GM19324 (cell line): ENCODE measurements at regions not wholly inside any gene's neighbourhood (a gene's known extent, or its start where the extent isn't known, plus 50 kb on each side); places are given as distances from the start of the nearest gene placed in this dataset.

ENCODE experiments used
- ATAC-seq: cut with Tn5 transposase; IDR thresholded peaks from one replicate; pipeline ENCODE4 v1.9.1; 2021; ENCODE audit warnings: mild to moderate bottlenecking, moderate library complexity; ENCODE audit not compliant: unreplicated experiment, low FRiP score

DNA sequence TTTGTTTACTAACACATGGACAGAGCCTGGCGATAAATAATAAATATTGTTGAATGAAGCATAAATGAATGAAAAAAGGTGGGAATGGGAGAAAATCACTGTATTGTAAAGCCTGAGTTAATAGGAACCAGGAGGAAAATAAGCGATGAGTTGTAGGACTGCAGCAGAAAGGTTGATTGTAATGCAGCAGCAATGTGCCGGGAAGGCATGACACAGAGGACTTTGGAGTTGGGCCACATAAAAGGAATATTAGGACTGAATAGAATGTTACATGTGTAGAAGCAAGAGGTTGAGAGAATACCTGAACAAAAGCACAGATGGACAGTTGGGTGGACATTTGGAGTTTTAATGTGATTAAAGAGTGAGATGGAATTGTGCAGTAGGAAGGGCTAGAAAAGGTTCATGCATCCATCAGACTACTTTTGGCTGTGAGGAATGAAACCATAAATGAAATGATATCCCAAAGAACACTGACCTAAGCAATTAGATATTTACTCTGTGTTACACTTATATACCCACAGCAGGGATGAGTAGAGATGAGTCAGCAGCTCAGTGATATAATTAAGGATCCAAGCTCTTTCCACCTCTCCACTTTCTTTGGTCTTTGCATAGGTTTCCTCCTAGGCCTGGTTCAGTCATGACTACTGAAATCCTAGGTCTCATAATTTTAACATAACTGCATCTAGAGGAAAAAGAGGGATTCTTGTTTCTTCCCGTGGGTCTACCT, 55.4 kb downstream of the CCER1 start:
- ATAC-seq, result no peak

DNA sequence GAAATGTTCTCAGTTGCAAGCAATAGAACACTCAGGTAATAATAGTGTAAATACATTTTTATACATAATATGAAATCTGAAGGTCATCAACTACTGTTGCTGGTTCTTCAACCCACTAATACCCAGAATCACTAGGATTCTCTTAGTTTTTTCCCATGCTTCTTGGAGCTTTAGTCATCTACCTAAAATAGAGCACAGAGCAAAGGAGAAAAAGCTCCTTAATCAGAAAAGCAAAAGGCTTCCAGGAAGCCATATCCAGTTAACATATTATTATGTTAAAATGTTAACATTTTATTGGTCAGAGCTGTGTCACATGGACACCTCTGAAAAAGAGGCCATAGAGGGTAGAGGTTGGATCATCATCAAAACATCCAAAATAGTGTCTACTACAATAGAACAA, 57.0 kb downstream of the CCER1 start:
- no peak for ATAC-seq

DNA sequence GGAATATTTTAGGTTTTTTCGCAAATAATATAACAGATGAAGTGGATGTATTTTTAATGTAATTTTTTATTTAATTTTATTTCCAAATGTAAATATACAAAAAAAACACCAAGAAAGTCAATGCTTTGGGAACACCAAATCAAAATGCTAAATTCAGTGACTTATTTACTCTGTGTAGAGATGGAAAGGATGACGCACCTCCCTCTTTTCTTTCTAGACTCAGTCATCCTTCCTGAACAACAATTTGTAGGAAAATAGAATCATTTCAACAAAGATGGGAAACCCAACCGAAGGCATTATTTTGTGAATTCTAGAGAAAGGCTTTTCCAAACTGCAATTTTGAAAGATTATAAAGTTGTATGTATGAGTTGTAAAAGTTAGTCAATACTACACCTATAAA, 57.7 kb downstream of the CCER1 start:
- ATAC-seq, result no peak

DNA sequence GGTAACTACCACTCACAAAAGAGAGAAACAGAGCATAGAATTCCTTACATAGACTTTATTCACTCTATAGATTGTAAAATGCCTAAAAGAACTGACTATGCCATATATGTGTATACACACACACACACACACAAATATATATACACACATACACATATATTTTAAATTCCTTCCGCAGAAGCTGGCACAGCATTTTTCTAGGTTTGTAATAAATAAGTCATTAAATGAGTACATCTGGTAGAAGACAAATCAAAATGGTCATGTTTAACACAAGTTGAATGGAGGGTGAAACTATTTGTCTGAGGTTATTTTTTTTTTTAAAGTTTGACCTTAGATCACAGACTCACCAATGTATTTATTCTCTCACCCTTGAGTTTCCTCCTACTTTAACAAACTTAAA, 58.2 kb downstream of the CCER1 start:
- ATAC-seq, result no peak

DNA sequence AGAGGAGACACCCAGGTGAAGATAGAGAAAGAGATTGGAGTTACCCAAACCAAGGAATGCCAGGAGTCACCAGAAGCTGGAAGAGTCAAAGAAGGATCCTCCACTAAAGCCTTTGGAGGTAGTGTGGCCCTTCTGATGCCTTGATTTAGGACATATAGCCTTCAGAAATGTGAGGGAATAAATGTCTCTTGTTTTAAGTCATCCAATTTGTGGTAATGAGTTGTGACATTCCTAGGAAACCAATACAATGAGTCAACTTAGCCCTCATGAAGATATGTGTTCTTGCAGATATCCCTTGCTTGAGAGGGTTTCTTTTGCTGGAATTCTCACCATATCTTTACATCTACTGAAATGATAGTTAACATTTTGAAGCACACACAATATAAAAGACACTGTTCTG, 58.8 kb downstream of the CCER1 start:
- no peak for ATAC-seq

DNA sequence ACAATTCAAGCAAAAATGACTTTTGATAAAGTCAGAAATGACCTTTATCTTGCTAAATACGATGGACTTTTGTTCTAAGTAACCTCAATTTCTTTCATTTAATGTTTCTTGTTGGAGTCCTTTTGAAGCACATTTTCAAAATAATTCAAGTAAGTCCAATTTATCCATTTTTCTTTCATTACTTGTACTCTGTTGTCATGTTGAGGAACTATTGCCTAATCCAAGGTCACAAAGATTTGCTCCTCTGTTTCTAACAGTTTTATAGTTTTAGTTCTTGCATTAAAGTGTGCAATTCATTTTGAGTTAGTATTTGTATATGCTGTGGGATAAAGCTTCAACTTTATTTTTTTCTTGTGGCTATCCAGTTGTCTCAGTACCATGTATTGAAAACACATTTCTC, 66.7 kb downstream of the CCER1 start:
- ATAC-seq, result no peak

DNA sequence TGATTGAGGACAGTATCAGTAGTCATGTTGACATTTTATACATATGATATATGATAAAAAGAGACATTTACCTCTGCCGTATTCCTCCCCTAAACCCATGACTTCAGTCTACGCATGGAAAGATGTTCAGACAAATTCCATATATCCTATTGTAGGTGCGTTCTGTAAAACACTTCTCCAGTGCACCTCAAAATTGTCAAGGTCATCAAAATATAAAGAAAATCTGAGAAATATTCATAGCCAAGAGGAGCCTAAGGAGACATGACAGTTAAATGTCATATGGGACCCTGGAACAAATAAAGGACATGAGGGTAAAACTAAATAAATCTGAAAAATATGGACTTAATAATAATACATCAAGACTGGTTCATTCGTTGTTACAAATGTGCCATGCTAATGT, 71.5 kb downstream of the CCER1 start:
- no peak for ATAC-seq

DNA sequence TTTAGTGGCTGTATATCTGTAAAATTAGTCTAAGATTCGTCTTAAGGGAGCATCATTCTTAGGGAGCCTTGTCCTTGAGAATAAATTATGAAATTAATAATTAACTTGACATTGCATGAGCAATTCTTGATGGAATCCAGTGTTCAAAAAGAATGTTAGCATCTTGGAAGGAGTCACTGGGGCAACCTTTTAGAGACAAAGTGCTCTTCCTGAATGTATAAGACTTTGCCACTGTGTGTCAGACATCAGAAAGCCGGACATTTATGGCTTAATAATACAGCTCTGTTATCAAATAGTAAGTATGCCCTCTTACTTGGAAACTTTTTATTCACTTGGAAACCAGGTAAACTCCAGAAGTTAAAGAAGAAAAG, 83.3 kb downstream of the CCER1 start:
- ATAC-seq, result no peak

DNA sequence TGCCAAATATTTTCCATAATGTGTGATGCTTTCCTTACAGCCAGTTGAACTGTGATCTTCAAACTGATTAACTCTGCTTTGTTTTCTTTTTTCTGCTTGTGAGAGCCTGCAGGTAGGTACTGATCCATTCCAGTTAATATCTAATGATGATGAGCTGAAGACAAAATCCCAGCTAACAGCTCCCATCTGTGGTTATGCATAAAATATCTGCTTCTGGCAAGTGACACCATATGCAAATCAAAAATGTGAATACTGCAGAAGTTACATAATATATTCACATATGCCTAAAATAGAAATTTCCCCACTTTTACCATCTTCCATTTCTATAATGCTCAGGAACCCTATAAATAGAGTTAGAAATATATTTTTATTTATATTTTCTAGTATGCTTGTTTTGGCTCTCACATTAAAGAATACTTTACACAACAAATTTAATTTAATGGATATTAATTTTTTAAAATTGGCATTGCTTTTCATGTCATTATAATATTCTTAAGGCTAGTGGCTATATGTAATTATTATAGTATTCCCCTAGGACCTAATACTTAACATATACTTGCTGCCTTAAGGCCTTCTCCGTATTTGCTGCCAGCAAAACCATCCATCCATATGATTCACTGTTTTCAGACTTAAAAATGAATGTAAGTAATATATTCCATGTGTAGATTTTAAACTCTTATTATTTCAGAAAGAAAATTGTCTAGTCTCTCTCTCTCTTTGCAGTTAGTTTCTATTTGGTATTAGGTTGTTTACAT, 83.8 kb downstream of the CCER1 start:
- no peak for ATAC-seq

DNA sequence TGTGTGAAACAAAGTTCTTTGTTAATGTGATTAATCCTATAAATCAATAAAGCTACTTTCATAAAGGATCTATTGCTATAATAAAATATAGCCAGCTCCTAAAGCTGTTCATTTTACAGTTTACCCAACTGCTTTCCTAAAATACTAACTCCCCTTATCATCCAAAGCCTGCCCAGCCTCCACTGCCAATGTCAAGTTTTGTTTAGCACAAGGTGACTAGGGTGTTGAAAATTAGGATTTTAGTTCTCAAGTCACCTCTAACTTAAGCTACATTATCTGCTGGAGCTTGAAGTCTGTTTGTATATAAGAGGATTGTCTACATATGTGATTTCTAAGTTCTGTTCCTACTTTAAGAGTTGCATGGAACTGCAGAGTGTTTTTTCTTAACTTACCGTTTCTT, 86.3 kb downstream of the CCER1 start:
- ATAC-seq, result no peak

DNA sequence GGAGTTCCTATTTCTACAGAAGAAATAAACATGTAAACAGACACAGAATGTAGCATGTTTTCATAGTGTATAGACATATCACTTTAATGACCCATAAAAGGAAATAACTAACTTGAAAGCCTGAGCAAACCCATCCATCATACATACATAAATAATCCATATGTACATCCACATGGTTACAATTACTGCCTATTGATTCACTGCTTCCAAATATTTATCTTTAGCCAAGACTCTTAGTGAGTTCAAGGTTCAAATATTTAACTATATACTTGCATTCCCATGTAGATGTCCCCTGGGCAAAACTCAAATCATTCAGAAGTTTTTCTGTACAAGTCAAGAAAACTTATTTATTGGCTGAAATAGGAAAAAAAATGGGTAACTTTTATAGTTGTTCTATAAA, 95.4 kb downstream of the CCER1 start:
- ATAC-seq, result no peak

DNA sequence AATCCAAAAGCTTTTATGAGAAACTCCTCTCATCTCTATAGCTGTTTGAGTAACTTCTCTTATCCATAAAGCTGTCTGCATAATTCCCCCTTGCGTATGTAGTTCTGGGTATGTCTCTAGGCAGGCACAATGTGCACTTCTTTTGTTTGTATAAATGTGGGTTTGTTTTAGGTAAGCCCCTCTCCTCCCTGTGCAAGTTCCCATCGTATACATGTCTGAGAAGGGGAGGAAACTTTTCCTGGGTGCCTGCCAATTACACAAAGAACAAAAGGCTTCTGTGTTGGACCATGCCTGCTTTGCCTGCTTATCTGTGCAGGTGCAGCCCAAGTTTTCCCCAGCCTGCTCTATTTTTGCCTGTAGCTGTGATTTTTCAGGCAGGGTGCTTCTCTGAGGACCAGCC, 96.7 kb downstream of the CCER1 start:
- no peak for ATAC-seq

DNA sequence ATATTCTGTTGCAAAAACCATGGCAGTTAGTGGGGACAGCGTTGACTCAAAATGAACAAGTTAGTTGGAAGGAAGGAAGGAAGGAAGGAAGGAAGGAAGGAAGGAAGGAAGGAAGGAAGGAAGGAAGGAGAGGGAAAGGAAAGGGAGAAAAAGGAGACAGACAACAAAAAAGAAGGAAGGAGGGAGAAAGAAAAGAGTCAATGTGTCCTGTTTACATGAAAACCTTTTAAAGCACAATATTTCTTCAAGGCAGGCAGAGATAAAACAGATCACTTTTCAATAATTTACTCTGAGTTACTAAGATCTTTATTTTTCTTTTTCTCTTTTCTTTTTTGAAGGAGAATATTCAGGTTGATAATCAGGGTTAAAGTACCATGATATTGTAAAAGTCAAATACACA, 99.4 kb downstream of the CCER1 start:
- ATAC-seq, result no peak

DNA sequence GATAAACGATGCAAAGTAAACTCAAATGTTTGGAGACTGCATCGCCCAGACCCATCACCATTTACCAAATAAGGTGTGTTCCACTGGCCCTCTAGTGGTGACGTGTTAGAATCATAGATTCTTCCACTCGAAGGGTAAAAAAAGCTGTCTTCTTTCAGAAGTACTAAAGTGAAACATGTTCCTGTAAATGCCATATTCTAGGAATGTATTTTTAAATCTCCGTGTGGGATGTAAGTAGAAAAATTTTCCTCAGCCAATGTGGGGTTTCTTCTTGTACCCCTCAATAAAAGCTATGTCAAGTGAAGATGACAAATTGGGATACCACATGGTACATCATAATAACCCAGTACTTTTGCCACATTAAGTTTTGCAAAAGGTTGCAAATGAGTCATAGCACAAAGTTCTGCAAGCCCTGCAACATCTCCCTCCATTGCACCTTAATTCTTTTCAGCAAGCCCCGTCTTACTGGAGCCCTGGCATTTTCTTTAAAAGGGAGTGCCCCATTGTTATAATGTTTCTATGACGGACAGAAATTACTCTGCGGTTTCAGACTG, 100.8 kb downstream of the CCER1 start:
- ATAC-seq, result no peak

DNA sequence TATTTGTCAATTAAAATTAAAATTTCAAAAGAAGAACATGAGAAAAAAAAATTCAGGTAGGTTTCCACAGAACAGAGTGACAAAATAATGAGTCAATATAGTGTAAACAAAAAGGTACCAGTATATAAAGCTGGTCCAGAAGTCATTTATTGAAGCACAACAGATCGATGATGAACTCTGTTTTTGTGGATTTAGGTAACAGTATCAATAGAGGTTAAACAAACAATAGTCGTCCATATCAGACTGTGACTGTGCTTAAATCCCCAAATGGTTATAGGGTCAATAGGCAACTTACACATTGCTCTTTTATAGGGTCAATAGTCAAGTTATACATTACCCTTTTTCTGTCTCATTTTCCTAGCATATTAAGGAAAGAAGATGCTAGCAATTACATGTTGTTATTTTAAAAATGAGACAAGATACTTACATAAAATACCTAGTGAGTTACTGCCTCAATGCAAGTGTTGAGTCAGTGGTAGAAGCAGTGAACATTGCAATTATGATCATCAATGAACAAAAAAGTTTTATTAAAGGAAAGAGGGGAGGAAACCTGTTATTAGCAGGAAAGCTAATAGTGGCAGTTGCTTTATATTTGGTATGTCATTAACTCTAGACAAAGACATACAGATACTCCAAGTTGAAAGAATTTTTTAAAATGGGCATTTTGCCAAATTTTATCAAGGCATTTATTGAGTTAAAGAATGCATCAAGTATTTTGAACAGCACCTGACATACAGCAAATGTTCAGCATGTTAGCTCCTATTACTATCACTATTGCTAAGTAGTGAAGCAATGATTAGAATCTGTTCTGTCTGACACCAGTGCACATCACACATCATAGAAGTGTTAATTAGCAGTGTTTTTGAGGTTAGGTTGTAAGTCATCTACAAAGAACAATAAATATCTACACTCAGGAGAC, 102.9 kb downstream of the CCER1 start:
- ATAC-seq, result no peak

DNA sequence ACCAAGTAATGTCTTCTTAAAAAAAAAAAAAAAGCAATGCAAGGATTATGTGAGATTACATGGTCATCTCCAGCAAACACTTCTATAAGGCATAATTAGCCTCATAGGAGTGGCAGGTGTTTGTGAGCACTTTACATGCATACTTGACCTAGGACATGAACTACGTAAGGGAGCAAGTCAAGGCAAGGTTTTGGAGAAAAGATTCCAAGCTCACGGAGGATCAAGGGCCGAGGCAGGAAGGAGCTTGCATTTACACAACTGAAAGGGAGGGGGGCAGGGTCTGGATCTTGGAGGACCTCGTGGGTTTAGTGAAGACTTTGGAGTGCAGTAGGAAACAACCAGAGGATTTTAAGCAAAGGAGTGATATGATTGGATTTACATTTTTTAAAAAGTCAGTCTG, 112.5 kb downstream of the CCER1 start:
- ATAC-seq, result no peak

DNA sequence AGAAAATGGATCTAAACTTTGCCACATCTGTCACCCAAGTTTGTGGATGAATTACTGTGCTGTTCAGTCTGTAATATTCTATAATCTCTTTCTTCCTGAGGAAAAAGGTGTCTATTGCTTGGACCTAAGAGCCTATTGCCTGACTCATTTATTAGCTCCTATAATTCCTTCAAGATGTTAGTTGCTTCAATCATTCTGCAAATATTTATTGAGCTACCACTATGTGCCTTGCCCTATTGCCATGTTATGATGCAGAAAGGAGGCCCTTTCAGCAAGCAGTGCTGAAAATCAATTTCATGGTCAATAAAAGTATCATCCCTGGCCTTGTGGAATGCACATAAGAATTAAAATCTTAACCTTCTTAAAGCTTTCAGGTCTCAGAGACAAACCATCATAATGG, 113.6 kb downstream of the CCER1 start:
- ATAC-seq, result no peak

DNA sequence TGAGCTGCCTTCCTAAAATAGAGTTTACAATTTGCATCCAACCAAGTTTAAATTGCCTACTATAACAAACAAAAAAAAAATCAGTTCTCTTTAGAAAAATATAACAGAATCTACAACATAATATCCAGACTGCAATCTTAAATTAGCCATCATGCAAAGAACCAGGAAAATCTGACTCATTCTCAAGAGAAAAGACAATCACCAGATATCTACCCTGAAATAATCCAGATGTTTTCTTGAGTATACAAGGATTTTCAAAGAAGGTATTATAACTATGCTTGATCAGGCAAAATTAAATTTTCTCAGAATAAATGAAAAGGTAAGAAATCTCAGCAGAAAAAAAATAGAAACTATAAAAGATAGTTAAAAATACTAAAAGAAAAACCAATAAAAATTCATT, 115.6 kb downstream of the CCER1 start:
- ATAC-seq, result no peak

DNA sequence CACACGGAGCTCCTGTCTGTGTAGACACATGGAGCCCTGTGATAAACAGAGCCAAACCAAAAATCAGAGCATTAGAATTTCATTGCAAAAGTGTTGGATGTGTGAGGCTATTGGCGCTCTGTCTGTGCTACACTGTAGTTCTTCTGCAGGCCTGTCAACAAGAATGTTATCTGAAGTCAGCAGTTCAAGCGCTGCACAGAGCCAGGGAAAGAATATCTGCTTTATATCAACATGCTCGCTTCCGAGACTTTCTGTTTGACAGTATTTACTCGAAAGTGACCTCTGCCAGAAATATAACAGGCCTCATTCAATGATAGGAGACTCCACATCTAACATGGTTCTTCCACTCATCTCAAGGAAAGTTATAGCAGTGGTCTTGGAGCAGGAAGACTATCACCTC, 118.3 kb downstream of the CCER1 start:
- ATAC-seq, result no peak

DNA sequence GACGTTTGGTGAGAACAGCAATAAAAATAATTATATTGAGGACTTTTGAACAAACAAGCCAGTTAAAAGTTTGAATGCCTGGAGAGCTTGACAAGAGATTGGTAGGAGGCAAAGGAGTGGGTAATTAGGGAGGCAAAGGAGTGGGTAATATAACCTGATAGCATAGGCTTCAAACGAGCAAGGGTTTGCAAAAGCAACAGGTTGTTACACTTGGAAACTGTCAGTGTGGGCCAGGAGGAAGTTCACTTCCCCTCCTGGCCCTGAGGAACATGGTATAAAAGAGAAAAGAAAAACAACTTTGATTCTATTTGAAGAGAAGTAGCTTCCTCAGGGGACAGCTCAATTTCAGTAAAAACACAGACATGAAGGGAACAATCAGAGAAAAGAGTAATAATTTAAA, 121.7 kb downstream of the CCER1 start:
- no peak for ATAC-seq

DNA sequence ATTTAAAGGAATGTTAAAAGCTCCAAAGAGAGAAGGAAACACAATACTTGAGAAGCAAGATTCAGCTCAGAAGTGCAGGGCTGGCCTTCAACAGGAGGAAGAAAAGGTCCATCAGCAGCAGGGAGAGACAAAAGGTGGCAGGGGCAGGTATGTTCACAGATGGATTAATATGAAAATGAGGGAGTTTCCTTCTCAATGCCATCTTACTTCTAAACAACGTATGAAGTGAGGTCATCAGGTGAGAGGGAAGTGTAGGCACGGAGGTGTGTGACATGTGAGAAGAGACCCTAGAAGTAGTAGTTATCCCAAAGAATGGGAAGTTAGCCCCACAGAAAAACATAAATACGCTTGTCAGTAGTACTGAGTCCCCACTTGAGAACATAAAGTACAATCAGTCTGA, 122.5 kb downstream of the CCER1 start:
- ATAC-seq, result no peak
